ENCODE measurements at regions not wholly inside any gene's neighbourhood (a gene's known extent, or its start where the extent isn't known, plus 50 kb on each side); places are given as distances from the start of the nearest gene placed in this dataset.

DNA sequence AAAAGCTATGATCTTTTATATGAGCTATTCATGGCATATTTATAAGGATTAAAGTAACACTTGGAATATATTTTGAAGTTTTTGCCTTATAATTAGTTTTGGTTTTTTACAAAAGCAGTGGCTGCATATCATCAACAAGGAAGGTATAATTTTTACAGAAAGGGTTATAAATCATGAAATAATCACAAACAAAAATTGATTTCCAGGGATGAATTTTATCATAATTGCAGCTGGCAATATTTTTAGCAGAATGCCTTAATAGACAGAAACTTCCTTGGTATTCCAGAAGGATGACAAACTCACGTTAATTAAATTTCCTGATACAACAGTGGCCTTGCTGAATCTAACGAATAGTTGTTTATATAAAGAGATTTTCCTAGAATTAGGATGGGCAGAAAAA is 260.5 kb upstream of the SLC39A10 start:
- no peak for DNase-seq (ENCODE audit: insufficient read length, low spot score)
- TF ChIP-seq, protein P1, sequence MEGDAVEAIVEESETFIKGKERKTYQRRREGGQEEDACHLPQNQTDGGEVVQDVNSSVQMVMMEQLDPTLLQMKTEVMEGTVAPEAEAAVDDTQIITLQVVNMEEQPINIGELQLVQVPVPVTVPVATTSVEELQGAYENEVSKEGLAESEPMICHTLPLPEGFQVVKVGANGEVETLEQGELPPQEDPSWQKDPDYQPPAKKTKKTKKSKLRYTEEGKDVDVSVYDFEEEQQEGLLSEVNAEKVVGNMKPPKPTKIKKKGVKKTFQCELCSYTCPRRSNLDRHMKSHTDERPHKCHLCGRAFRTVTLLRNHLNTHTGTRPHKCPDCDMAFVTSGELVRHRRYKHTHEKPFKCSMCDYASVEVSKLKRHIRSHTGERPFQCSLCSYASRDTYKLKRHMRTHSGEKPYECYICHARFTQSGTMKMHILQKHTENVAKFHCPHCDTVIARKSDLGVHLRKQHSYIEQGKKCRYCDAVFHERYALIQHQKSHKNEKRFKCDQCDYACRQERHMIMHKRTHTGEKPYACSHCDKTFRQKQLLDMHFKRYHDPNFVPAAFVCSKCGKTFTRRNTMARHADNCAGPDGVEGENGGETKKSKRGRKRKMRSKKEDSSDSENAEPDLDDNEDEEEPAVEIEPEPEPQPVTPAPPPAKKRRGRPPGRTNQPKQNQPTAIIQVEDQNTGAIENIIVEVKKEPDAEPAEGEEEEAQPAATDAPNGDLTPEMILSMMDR (IDR thresholded peaks at IDR 0.05; ENCODE audit: insufficient read depth, missing control alignments) = no peak
- FAIRE-seq = no peak

DNA sequence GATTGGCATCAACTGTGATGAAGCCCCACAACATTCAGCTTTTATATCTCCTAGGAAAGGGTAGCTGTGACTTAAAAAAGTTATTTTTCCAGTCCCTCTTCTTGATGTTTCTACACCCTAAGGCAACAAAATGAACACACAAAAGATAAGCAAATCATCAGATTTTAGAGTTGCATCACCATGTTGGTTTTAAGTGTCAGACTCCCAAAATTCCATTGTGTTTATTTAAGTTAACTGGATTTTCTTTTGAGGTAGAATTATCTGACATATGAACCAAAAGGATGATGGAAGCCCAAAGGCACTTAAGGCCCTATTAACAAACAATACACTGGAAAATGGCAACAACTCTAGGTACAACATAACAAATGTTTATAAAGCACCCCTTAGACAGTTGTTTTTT is 261.7 kb upstream of the SLC39A10 start:
- no peak for FAIRE-seq
- TF ChIP-seq, protein P1 (IDR thresholded peaks at IDR 0.05; ENCODE audit: insufficient read depth, missing control alignments) = no peak
- no peak for DNase-seq (ENCODE audit: insufficient read length, low spot score)

DNA sequence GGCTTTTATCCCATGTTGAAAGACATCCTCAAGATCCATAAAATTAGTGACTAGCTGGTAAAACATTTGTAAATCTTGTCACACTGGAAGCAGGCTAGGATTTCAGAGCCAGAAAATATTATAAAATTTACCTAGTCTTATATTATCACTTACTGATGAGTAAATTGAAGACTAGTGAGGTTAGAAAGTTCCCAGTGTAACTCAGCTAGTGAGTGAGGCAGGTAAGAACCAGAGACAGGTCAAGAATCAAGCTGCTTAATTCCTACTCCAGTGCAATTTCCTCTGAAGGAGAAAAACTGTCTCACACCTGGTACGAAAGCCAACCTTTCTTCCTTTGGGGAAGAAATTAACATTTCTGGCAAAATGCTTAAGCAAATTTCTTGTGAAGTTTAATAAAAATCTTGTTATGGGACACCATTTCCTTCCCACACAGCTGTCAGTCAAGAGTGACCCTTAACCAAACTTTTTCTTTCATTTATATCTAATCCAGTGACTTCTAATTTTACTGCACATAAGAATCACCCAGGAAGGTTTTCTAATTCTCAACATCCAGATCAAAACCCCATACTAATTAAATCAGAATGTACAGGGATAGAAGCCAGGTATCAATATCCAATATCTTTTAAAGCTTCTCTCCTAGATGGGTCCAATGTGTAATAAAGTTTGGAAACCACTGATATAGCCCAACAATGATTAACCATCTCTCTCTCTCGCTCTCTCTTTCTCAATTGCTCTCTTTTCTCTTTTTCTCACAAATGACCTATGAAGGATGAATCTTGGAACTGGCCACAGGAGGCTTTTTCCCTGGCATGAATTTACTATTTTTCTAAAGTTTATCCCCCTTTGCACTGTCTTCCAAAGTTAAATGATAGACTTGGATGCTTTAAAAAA is 264.3 kb upstream of the SLC39A10 start:
- DNase-seq (ENCODE audit: insufficient read length, low spot score) = no peak
- FAIRE-seq = no peak
- TF ChIP-seq, protein P1 (IDR thresholded peaks at IDR 0.05; ENCODE audit: insufficient read depth, missing control alignments) = no peak

DNA sequence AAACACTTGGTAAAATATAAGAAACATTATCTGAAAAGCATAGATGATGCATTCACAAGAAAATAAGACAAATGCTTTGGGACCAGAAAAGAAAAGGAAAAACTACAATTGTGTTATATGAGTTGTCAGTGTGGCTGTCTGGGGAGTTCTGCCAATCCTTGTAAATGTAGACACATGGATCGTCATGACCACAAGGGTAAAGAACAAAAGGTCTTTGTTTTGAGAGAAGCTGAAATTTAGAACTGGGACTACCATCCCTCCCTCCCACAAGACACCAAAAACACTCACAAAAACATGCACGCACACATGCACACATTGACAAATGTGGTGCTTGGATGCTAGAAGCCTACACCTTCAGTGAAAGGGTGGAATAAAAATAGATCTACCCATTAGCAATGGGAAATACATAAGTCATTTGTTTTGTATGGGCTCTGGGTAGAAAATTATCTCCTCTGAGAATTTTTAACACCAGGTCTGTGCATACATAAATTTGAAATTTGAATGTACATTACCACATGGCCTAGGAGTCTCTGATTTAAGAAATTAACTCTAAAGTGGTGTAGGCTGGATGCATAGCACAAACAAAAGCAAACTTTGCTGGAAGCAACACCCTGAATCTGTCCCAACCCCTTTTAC is 266.2 kb upstream of the SLC39A10 start:
- TF ChIP-seq, protein P1 (IDR thresholded peaks at IDR 0.05; ENCODE audit: insufficient read depth, missing control alignments) = no peak
- DNase-seq (ENCODE audit: insufficient read length, low spot score) (no peak), FAIRE-seq (no peak)

DNA sequence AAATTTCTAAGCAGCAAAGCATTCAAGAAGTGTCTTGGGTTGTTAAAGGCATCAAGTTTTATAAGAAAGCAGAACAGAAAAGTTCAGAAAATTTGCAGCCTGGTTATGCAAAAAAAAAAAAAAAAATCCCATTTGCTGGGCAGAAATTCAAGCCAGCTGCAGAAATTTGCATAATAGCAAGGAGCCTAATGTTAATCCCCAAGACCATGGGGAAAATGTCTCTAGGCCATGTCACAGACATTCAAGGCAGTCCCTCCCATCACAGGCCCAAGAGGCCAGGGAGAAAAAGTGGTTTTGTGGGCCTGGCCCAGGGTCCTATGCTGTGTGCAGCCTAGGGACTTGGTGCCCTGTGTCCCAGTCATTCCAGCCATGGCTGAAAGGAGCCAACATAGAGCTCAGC is 269.0 kb upstream of the SLC39A10 start:
- no peak for DNase-seq (ENCODE audit: insufficient read length, low spot score)
- TF ChIP-seq, protein P1 (IDR thresholded peaks at IDR 0.05; ENCODE audit: insufficient read depth, missing control alignments) = no peak
- no peak for FAIRE-seq

DNA sequence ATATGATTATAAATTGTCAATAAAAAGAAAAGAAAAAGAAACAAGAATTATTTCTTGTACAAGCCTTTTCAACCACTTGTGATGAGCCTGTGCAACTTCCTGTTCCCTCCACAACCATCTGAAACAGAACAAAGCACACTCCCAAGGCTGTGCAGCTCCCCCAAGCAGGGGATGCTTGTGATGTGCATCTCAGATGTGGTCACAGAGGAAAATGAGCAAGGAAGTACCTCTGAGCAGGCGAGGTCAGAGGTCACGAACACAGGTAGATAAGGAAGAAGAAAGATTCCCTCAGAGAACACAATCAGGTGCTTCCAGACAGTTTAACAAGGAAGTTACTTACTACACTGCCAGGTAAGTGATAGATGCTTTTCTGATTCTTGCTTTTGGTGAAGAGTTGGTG is 274.8 kb upstream of the SLC39A10 start:
- no peak for DNase-seq (ENCODE audit: insufficient read length, low spot score)
- TF ChIP-seq, protein P1 (IDR thresholded peaks at IDR 0.05; ENCODE audit: insufficient read depth, missing control alignments) = no peak
- FAIRE-seq = no peak

Data from D721Med (cell line).